G401 (cell line): ENCODE measurements at regions not wholly inside any gene's neighbourhood (a gene's known extent, or its start where the extent isn't known, plus 50 kb on each side); places are given as distances from the start of the nearest gene placed in this dataset.
"Not testable (repeated sequence)": the region's sequence is repeated elsewhere in the genome, so short reads cannot be mapped to it uniquely, and the experiment has no call there.

Experiments used
- DNase-seq: peaks from one replicate; pipeline ENCODE4 v3.0.0-alpha.2; 2015; ENCODE audit warnings: low spot score
- in situ Hi-C: cut with HindIII; loops from 2 replicates; pipeline ENCODE4 v1.10.0; 2016; ENCODE audit warnings: low sequenced_read_pairs, mixed read lengths

- in situ Hi-C loops = no loop called here
- DNase-seq = no peak
Observed at GRCh38 chr1:178664278-178664677, 60.8 kb upstream of the RALGPS2 start.

- in situ Hi-C loops = no loop called here
- no peak for DNase-seq
Observed at GRCh38 chr1:178665579-178665978, 59.5 kb upstream of the RALGPS2 start.

- in situ Hi-C loops, DNase-seq: not testable (repeated sequence)
Observed at GRCh38 chr1:178666891-178667290, 58.2 kb upstream of the RALGPS2 start.

GRCh38 chr1:178672434-178672833 lies 52.6 kb upstream of the RALGPS2 start:
- DNase-seq = no peak
- in situ Hi-C loops = no loop called here

- DNase-seq, in situ Hi-C loops: not testable (repeated sequence)
Observed at GRCh38 chr1:178674559-178674958, 50.5 kb upstream of the RALGPS2 start.
